ENCODE measurements at regions not wholly inside any gene's neighbourhood (a gene's known extent, or its start where the extent isn't known, plus 50 kb on each side); places are given as distances from the start of the nearest gene placed in this dataset.

- Histone ChIP-seq H3K4me1 (ENCODE audit: control insufficient read depth in 5 of 5, insufficient read depth in 5 of 5, low read length in 5 of 5) (no peaks in the 10 kb centered on the region), H3K4me3 (ENCODE audit: low read depth in 1 of 5, low read length in 5 of 5) (no peak overlapping the region), H3K27me3 (ENCODE audit: control insufficient read depth in 5 of 5, insufficient read depth in 4 of 5, low read length in 5 of 5) (no peaks in the 10 kb centered on the region), H3K36me3 (ENCODE audit: control insufficient read depth in 5 of 5, insufficient read depth in 5 of 5, low read length in 5 of 5) (no peaks in the 10 kb centered on the region), H3K9ac (ENCODE audit: low read length in 5 of 5) (no peak overlapping the region), H3K27ac (ENCODE audit: low read depth, low read length) (no peak overlapping the region), H3K9me3 (ENCODE audit: control insufficient read depth in 5 of 5, low read length in 5 of 5) (no peaks in the 10 kb centered on the region)
Measured at GRCh38 chr13:78198419-78198818, 279.8 kb upstream of the EDNRB start.

- no peak overlapping the region for H3K9ac ChIP-seq (ENCODE audit: low read length in 5 of 5)
- no peaks in the 10 kb centered on the region for H3K9me3 ChIP-seq (ENCODE audit: control insufficient read depth in 5 of 5, low read length in 5 of 5)
Measured at GRCh38 chr13:78197231-78197630, 278.6 kb upstream of the EDNRB start.

GRCh38 chr13:78194904-78195639 is 276.4 kb upstream of the EDNRB start:
- H3K9me3 ChIP-seq (ENCODE audit: control insufficient read depth in 5 of 5, low read length in 5 of 5), result no peaks in the 10 kb centered on the region
- H3K36me3 ChIP-seq (ENCODE audit: control insufficient read depth in 5 of 5, insufficient read depth in 5 of 5, low read length in 5 of 5), result no peaks in the 10 kb centered on the region
- H3K4me3 ChIP-seq (ENCODE audit: low read depth in 1 of 5, low read length in 5 of 5), result no peak overlapping the region
- H3K27ac ChIP-seq (ENCODE audit: low read depth, low read length), result no peak overlapping the region
- no peaks in the 10 kb centered on the region for H3K4me1 ChIP-seq (ENCODE audit: control insufficient read depth in 5 of 5, insufficient read depth in 5 of 5, low read length in 5 of 5)
- no peaks in the 10 kb centered on the region for H3K27me3 ChIP-seq (ENCODE audit: control insufficient read depth in 5 of 5, insufficient read depth in 4 of 5, low read length in 5 of 5)
- H3K9ac ChIP-seq (ENCODE audit: low read length in 5 of 5), result no peak overlapping the region

More at GRCh38 chr13:78197231-78197630, 278.6 kb upstream of the EDNRB start:
- Histone ChIP-seq H3K4me3 (ENCODE audit: low read depth in 1 of 5, low read length in 5 of 5) (no peak overlapping the region), H3K27me3 (ENCODE audit: control insufficient read depth in 5 of 5, insufficient read depth in 4 of 5, low read length in 5 of 5) (no peaks in the 10 kb centered on the region), H3K27ac (ENCODE audit: low read depth, low read length) (no peak overlapping the region), H3K36me3 (ENCODE audit: control insufficient read depth in 5 of 5, insufficient read depth in 5 of 5, low read length in 5 of 5) (no peaks in the 10 kb centered on the region), H3K4me1 (ENCODE audit: control insufficient read depth in 5 of 5, insufficient read depth in 5 of 5, low read length in 5 of 5) (no peaks in the 10 kb centered on the region)

GRCh38 chr13:78193846-78194245 is 275.2 kb upstream of the EDNRB start:
- H3K27ac ChIP-seq (ENCODE audit: low read depth, low read length), result no peak overlapping the region
- H3K4me1 ChIP-seq (ENCODE audit: control insufficient read depth in 5 of 5, insufficient read depth in 5 of 5, low read length in 5 of 5), result no peaks in the 10 kb centered on the region
- no peak overlapping the region for H3K4me3 ChIP-seq (ENCODE audit: low read depth in 1 of 5, low read length in 5 of 5)
- H3K9ac ChIP-seq (ENCODE audit: low read length in 5 of 5), result no peak overlapping the region
- no peaks in the 10 kb centered on the region for H3K27me3 ChIP-seq (ENCODE audit: control insufficient read depth in 5 of 5, insufficient read depth in 4 of 5, low read length in 5 of 5)
- no peaks in the 10 kb centered on the region for H3K9me3 ChIP-seq (ENCODE audit: control insufficient read depth in 5 of 5, low read length in 5 of 5)
- H3K36me3 ChIP-seq (ENCODE audit: control insufficient read depth in 5 of 5, insufficient read depth in 5 of 5, low read length in 5 of 5), result no peaks in the 10 kb centered on the region

- H3K4me3 ChIP-seq (ENCODE audit: low read depth in 1 of 5, low read length in 5 of 5), result no peak overlapping the region
- H3K4me1 ChIP-seq (ENCODE audit: control insufficient read depth in 5 of 5, insufficient read depth in 5 of 5, low read length in 5 of 5), result no peaks in the 10 kb centered on the region
- no peaks in the 10 kb centered on the region for H3K36me3 ChIP-seq (ENCODE audit: control insufficient read depth in 5 of 5, insufficient read depth in 5 of 5, low read length in 5 of 5)
- no peaks in the 10 kb centered on the region for H3K27me3 ChIP-seq (ENCODE audit: control insufficient read depth in 5 of 5, insufficient read depth in 4 of 5, low read length in 5 of 5)
- H3K27ac ChIP-seq (ENCODE audit: low read depth, low read length), result no peak overlapping the region
- no peaks in the 10 kb centered on the region for H3K9me3 ChIP-seq (ENCODE audit: control insufficient read depth in 5 of 5, low read length in 5 of 5)
- no peak overlapping the region for H3K9ac ChIP-seq (ENCODE audit: low read length in 5 of 5)
Measured at GRCh38 chr13:78192716-78193115, 274.1 kb upstream of the EDNRB start.

GRCh38 chr13:78190296-78190695 is 271.7 kb upstream of the EDNRB start:
- Histone ChIP-seq H3K4me3 (ENCODE audit: low read depth in 1 of 5, low read length in 5 of 5) (no peak overlapping the region), H3K27ac (ENCODE audit: low read depth, low read length) (no peak overlapping the region), H3K9ac (ENCODE audit: low read length in 5 of 5) (no peak overlapping the region), H3K27me3 (ENCODE audit: control insufficient read depth in 5 of 5, insufficient read depth in 4 of 5, low read length in 5 of 5) (no peaks in the 10 kb centered on the region), H3K36me3 (ENCODE audit: control insufficient read depth in 5 of 5, insufficient read depth in 5 of 5, low read length in 5 of 5) (no peaks in the 10 kb centered on the region), H3K9me3 (ENCODE audit: control insufficient read depth in 5 of 5, low read length in 5 of 5) (no peaks in the 10 kb centered on the region), H3K4me1 (ENCODE audit: control insufficient read depth in 5 of 5, insufficient read depth in 5 of 5, low read length in 5 of 5) (no peaks in the 10 kb centered on the region)

- Histone ChIP-seq H3K27me3 (ENCODE audit: control insufficient read depth in 5 of 5, insufficient read depth in 4 of 5, low read length in 5 of 5) (no peaks in the 10 kb centered on the region), H3K4me3 (ENCODE audit: low read depth in 1 of 5, low read length in 5 of 5) (no peak overlapping the region), H3K27ac (ENCODE audit: low read depth, low read length) (no peak overlapping the region), H3K9me3 (ENCODE audit: control insufficient read depth in 5 of 5, low read length in 5 of 5) (peaks cover 0 to 8% (median 3%) of the 10 kb centered on the region in 5 donors), H3K9ac (ENCODE audit: low read length in 5 of 5) (no peak overlapping the region), H3K4me1 (ENCODE audit: control insufficient read depth in 5 of 5, insufficient read depth in 5 of 5, low read length in 5 of 5) (no peaks in the 10 kb centered on the region), H3K36me3 (ENCODE audit: control insufficient read depth in 5 of 5, insufficient read depth in 5 of 5, low read length in 5 of 5) (no peaks in the 10 kb centered on the region)
Measured at GRCh38 chr13:78187781-78188180, 269.1 kb upstream of the EDNRB start.

GRCh38 chr13:78185700-78186099 is 267.1 kb upstream of the EDNRB start:
- Histone ChIP-seq H3K36me3 (ENCODE audit: control insufficient read depth in 5 of 5, insufficient read depth in 5 of 5, low read length in 5 of 5) (no peaks in the 10 kb centered on the region), H3K27ac (ENCODE audit: low read depth, low read length) (no peak overlapping the region), H3K9me3 (ENCODE audit: control insufficient read depth in 5 of 5, low read length in 5 of 5) (peaks cover 0 to 8% (median 3%) of the 10 kb centered on the region in 5 donors), H3K27me3 (ENCODE audit: control insufficient read depth in 5 of 5, insufficient read depth in 4 of 5, low read length in 5 of 5) (no peaks in the 10 kb centered on the region), H3K4me1 (ENCODE audit: control insufficient read depth in 5 of 5, insufficient read depth in 5 of 5, low read length in 5 of 5) (no peaks in the 10 kb centered on the region), H3K4me3 (ENCODE audit: low read depth in 1 of 5, low read length in 5 of 5) (no peak overlapping the region), H3K9ac (ENCODE audit: low read length in 5 of 5) (no peak overlapping the region)

- Histone ChIP-seq H3K27ac (ENCODE audit: low read depth, low read length) (no peak overlapping the region), H3K4me1 (ENCODE audit: control insufficient read depth in 5 of 5, insufficient read depth in 5 of 5, low read length in 5 of 5) (no peaks in the 10 kb centered on the region), H3K9me3 (ENCODE audit: control insufficient read depth in 5 of 5, low read length in 5 of 5) (peaks cover 0 to 8% (median 3%) of the 10 kb centered on the region in 5 donors), H3K9ac (ENCODE audit: low read length in 5 of 5) (no peak overlapping the region), H3K4me3 (ENCODE audit: low read depth in 1 of 5, low read length in 5 of 5) (no peak overlapping the region), H3K27me3 (ENCODE audit: control insufficient read depth in 5 of 5, insufficient read depth in 4 of 5, low read length in 5 of 5) (no peaks in the 10 kb centered on the region), H3K36me3 (ENCODE audit: control insufficient read depth in 5 of 5, insufficient read depth in 5 of 5, low read length in 5 of 5) (no peaks in the 10 kb centered on the region)
Measured at GRCh38 chr13:78183732-78184131, 265.1 kb upstream of the EDNRB start.

- Histone ChIP-seq H3K4me1 (ENCODE audit: control insufficient read depth in 5 of 5, insufficient read depth in 5 of 5, low read length in 5 of 5) (no peaks in the 10 kb centered on the region), H3K9ac (ENCODE audit: low read length in 5 of 5) (no peak overlapping the region), H3K27me3 (ENCODE audit: control insufficient read depth in 5 of 5, insufficient read depth in 4 of 5, low read length in 5 of 5) (no peaks in the 10 kb centered on the region), H3K9me3 (ENCODE audit: control insufficient read depth in 5 of 5, low read length in 5 of 5) (peaks cover 0 to 8% (median 3%) of the 10 kb centered on the region in 5 donors), H3K27ac (ENCODE audit: low read depth, low read length) (no peak overlapping the region), H3K4me3 (ENCODE audit: low read depth in 1 of 5, low read length in 5 of 5) (no peak overlapping the region), H3K36me3 (ENCODE audit: control insufficient read depth in 5 of 5, insufficient read depth in 5 of 5, low read length in 5 of 5) (no peaks in the 10 kb centered on the region)
Measured at GRCh38 chr13:78182813-78183212, 264.2 kb upstream of the EDNRB start.

Measured in subcutaneous abdominal adipose tissue (tissue), 5 donors.